ENCODE measurements at regions not wholly inside any gene's neighbourhood (a gene's known extent, or its start where the extent isn't known, plus 50 kb on each side); places are given as distances from the start of the nearest gene placed in this dataset.

GRCh38 chr6:134727081-134727480 is 222.8 kb downstream of the ALDH8A1 start:
- TF ChIP-seq POLR2AphosphoS5 (IDR thresholded peaks at IDR 0.05) = no peak
- TF ChIP-seq CTCF (IDR thresholded peaks at IDR 0.05) = no peak
